ENCODE measurements at regions not wholly inside any gene's neighbourhood (a gene's known extent, or its start where the extent isn't known, plus 50 kb on each side); places are given as distances from the start of the nearest gene placed in this dataset.

GRCh38 chrX:127390316-127390715 lies 570.8 kb downstream of the PRR32 start:
- TF ChIP-seq CTCF (IDR thresholded peaks at IDR 0.05) (no peak), POLR2A (IDR thresholded peaks at IDR 0.05) (no peak)
